Thymus (tissue), 11 donors: ENCODE measurements at regions not wholly inside any gene's neighbourhood (a gene's known extent, or its start where the extent isn't known, plus 50 kb on each side); places are given as distances from the start of the nearest gene placed in this dataset.

Experiments used
- DNase-seq, 9 donors: peaks; one replicate each; pipeline ENCODE4 v3.0.0-alpha.2; 2013; ENCODE audit warnings: low spot score in 9 of 9, low read depth in 6 of 9, missing footprints in 1 of 9
- H3K27ac ChIP-seq, 2 donors: one replicate each; pipeline ENCODE4 v1.5.1; 2013; ENCODE audit warnings: control low read depth in 1 of 2, low read depth in 1 of 2, low read length in 1 of 2, mild to moderate bottlenecking in 1 of 2, moderate library complexity in 1 of 2
- H3K27me3 ChIP-seq, 2 donors: one replicate each; pipeline ENCODE4 v1.5.1; 2013; ENCODE audit warnings: low read length in 1 of 2; ENCODE audit not compliant: control insufficient read depth in 2 of 2, insufficient read depth in 1 of 2
- H3K36me3 ChIP-seq, 2 donors: one replicate each; pipeline ENCODE4 v1.5.1; 2013; ENCODE audit warnings: low read length in 1 of 2, mild to moderate bottlenecking in 1 of 2, moderate library complexity in 1 of 2; ENCODE audit not compliant: control insufficient read depth in 2 of 2, insufficient read depth in 2 of 2
- H3K4me1 ChIP-seq, 2 donors: one replicate each; pipeline ENCODE4 v1.5.1; 2013; ENCODE audit warnings: low read length in 2 of 2; ENCODE audit not compliant: control insufficient read depth in 2 of 2, insufficient read depth in 2 of 2
- H3K4me3 ChIP-seq, 2 donors: one replicate each; pipeline ENCODE4 v1.5.1; 2013; ENCODE audit warnings: low read length in 2 of 2, control low read depth in 1 of 2, mild to moderate bottlenecking in 1 of 2
- H3K9me3 ChIP-seq, 2 donors: one replicate each; pipeline ENCODE4 v1.5.1; 2013; ENCODE audit warnings: low read length in 1 of 2, mild to moderate bottlenecking in 1 of 2; ENCODE audit not compliant: control insufficient read depth in 2 of 2, insufficient read depth in 1 of 2
- WGBS: extraction: QIAGEN DNeasy Blood & Tissue Kit; methylation state at CpG from one replicate; pipeline ENCODE4 v1.1.7; 2013; 5-methylcytosine and 5-hydroxymethylcytosine counted together
- donor health status: healthy.

GRCh38 chr19:30622276-30622675 is 250.1 kb downstream of the ZNF536 start:
- no peaks in the 10 kb centered on the region for H3K4me1 ChIP-seq
- H3K27ac ChIP-seq: no peak overlapping the region
- H3K9me3 ChIP-seq: peaks cover 0 to 10% of the 10 kb centered on the region in 2 donors
- H3K36me3 ChIP-seq: no peaks in the 10 kb centered on the region
- DNase-seq: no peak
- no peaks in the 10 kb centered on the region for H3K27me3 ChIP-seq
- no peak overlapping the region for H3K4me3 ChIP-seq
- 97% methylated on average over 5 of the region's 5 CpGs for WGBS

- Histone ChIP-seq H3K27me3 (no peaks in the 10 kb centered on the region), H3K9me3 (peaks cover 0 to 10% of the 10 kb centered on the region in 2 donors), H3K4me1 (no peaks in the 10 kb centered on the region), H3K36me3 (no peaks in the 10 kb centered on the region), H3K27ac (no peak overlapping the region), H3K4me3 (no peak overlapping the region)
- WGBS: 87% methylated on average over 8 of the region's 8 CpGs
- DNase-seq: no peak
Measured at GRCh38 chr19:30621326-30621920, 249.2 kb downstream of the ZNF536 start.

- DNase-seq: no peak
- no peaks in the 10 kb centered on the region for H3K36me3 ChIP-seq
- peaks cover 0 to 10% of the 10 kb centered on the region in 2 donors for H3K9me3 ChIP-seq
- H3K27me3 ChIP-seq: no peaks in the 10 kb centered on the region
- no peak overlapping the region for H3K27ac ChIP-seq
- H3K4me1 ChIP-seq: no peaks in the 10 kb centered on the region
- no peak overlapping the region for H3K4me3 ChIP-seq
- WGBS: 85% methylated on average over 4 of the region's 4 CpGs
Measured at GRCh38 chr19:30620354-30620753, 248.2 kb downstream of the ZNF536 start.

GRCh38 chr19:30609656-30610270 is 237.6 kb downstream of the ZNF536 start:
- no peaks in the 10 kb centered on the region for H3K4me1 ChIP-seq
- WGBS: 88% methylated on average over 2 of the region's 2 CpGs
- no peak for DNase-seq
- no peak overlapping the region for H3K27ac ChIP-seq
- H3K27me3 ChIP-seq: no peaks in the 10 kb centered on the region
- no peaks in the 10 kb centered on the region for H3K36me3 ChIP-seq
- no peaks in the 10 kb centered on the region for H3K9me3 ChIP-seq
- no peak overlapping the region for H3K4me3 ChIP-seq

- no peak for DNase-seq
- Histone ChIP-seq H3K27ac (no peak overlapping the region), H3K36me3 (no peaks in the 10 kb centered on the region), H3K4me1 (no peaks in the 10 kb centered on the region), H3K27me3 (no peaks in the 10 kb centered on the region), H3K9me3 (no peaks in the 10 kb centered on the region), H3K4me3 (no peak overlapping the region)
- 91% methylated on average over 1 of the region's 1 CpG for WGBS
Measured at GRCh38 chr19:30608471-30608870, 236.3 kb downstream of the ZNF536 start.
